Tibial nerve (tissue), 3 donors: ENCODE measurements at regions not wholly inside any gene's neighbourhood (a gene's known extent, or its start where the extent isn't known, plus 50 kb on each side); places are given as distances from the start of the nearest gene placed in this dataset.
"Not testable (repeated sequence)": the region's sequence is repeated elsewhere in the genome, so short reads cannot be mapped to it uniquely, and the experiment has no call there.

Source experiments
- POLR2A ChIP-seq, 2 donors: fragments of 450-650 bp; IDR thresholded peaks; one replicate each; pipeline ENCODE4 v1.6.1; 2017; ENCODE audit warnings: antibody characterized with exemption in 2 of 2, mild to moderate bottlenecking in 2 of 2, moderate library complexity in 2 of 2
- TF ChIP-seq, protein P1 (sequence below), 5 experiments: fragments of 200-600 bp in 3 of 5; fragments of 450-650 bp in 2 of 5; sonication (generic) in 3 of 5; IDR thresholded peaks; one replicate each; pipeline ENCODE4 v1.5.1; 2016 to 2019; ENCODE audit warnings: antibody characterized with exemption in 5 of 5, mild to moderate bottlenecking in 3 of 5, moderate library complexity in 2 of 5

DNA sequence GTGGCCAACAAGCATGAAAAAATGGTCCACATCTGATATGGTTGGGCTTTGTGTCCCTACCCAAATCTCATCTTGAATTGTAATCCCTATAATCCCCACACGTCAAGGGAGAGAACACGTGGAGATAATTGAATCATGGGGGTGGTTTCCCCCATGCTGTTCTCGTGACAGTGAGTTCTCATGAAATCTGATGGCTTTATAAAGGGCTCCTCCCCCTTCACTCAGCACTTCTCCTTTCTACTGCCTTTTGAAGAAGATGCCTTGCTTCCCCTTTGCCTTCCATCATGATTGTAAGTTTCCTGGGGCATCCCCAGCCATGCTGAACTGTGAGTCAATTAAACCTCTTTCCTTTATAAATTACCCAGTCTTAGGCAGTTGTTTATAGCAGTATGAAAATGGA lies 304.6 kb downstream of the RPAP3 start:
- TF ChIP-seq, protein P1, sequence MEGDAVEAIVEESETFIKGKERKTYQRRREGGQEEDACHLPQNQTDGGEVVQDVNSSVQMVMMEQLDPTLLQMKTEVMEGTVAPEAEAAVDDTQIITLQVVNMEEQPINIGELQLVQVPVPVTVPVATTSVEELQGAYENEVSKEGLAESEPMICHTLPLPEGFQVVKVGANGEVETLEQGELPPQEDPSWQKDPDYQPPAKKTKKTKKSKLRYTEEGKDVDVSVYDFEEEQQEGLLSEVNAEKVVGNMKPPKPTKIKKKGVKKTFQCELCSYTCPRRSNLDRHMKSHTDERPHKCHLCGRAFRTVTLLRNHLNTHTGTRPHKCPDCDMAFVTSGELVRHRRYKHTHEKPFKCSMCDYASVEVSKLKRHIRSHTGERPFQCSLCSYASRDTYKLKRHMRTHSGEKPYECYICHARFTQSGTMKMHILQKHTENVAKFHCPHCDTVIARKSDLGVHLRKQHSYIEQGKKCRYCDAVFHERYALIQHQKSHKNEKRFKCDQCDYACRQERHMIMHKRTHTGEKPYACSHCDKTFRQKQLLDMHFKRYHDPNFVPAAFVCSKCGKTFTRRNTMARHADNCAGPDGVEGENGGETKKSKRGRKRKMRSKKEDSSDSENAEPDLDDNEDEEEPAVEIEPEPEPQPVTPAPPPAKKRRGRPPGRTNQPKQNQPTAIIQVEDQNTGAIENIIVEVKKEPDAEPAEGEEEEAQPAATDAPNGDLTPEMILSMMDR (IDR thresholded peaks at IDR 0.05), result not testable (repeated sequence)
- not testable (repeated sequence) for TF ChIP-seq POLR2A (IDR thresholded peaks at IDR 0.05)
